Kidney epithelial cell (primary cell): ENCODE measurements at regions not wholly inside any gene's neighbourhood (a gene's known extent, or its start where the extent isn't known, plus 50 kb on each side); places are given as distances from the start of the nearest gene placed in this dataset.
"Not testable (repeated sequence)": the region's sequence is repeated elsewhere in the genome, so short reads cannot be mapped to it uniquely, and the experiment has no call there.

Experiments
- DNase-seq: peaks from one replicate; pipeline ENCODE4 v3.0.0-alpha.2; 2010; ENCODE audit warnings: low read depth
- H3K27me3 ChIP-seq: 2 replicates; pipeline ENCODE4 v1.6.0; 2011; ENCODE audit warnings: low read length; ENCODE audit not compliant: control insufficient read depth, insufficient read depth
- H3K36me3 ChIP-seq: 2 replicates; pipeline ENCODE4 v1.5.1; 2011; ENCODE audit warnings: low read length; ENCODE audit not compliant: control insufficient read depth, insufficient read depth
- H3K4me3 ChIP-seq: 2 replicates; pipeline ENCODE4 v1.5.1; 2011; ENCODE audit warnings: low read depth, mild to moderate bottlenecking, control low read depth, low read length
- CTCF ChIP-seq: IDR thresholded peaks from 2 replicates; pipeline ENCODE4 v1.5.1; 2011; ENCODE audit warnings: mild to moderate bottlenecking, moderate library complexity, low read length, control low read depth, inconsistent platforms; ENCODE audit not compliant: insufficient read depth, poor library complexity, severe bottlenecking

GRCh38 chr15:92800013-92800412, 100.1 kb upstream of the CHD2 start:
- no peaks in the 10 kb centered on the region for H3K27me3 ChIP-seq
- H3K36me3 ChIP-seq = no peaks in the 10 kb centered on the region
- DNase-seq = no peak
- no peak for TF ChIP-seq CTCF
- H3K4me3 ChIP-seq = no peak overlapping the region

- not testable (repeated sequence) for H3K27me3 ChIP-seq, H3K4me3 ChIP-seq, H3K36me3 ChIP-seq, DNase-seq
Observed at GRCh38 chr15:92800416-92801055, 99.6 kb upstream of the CHD2 start.

DNA sequence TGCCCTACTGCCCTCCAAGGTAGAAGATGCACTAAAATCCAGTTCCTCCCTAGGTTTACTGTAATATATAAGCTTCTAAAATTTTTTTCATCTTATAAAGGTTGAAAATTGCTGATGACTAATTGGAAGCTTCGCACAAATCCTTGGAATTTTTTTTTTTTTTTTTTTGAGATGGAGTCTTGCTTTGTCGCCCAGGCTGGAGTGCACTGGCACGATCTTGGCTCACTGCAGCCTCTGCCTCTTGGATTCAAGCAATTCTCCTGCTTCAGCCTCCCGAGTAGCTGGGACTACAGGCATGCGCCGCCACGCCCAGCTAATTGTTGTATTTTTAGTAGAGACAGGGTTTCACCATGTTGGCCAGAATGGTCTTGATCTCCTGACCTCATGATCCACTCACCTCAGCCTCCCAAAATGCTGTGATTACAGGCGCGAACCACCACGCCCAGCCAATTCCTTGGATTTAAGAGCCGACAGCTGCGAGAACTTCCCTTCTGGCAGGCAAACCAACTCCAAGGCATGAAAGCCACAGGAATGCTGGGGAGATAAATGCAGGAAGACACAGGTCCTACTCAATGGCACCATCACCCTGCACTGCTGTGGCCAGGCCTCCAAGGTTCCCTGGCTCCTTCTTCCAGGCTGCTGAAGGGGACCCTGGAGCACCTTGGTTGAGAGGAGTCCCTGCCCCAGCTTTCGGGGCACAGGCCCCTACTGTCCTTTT, 98.9 kb upstream of the CHD2 start:
- not testable (repeated sequence) for H3K27me3 ChIP-seq, DNase-seq, H3K36me3 ChIP-seq, H3K4me3 ChIP-seq

DNA sequence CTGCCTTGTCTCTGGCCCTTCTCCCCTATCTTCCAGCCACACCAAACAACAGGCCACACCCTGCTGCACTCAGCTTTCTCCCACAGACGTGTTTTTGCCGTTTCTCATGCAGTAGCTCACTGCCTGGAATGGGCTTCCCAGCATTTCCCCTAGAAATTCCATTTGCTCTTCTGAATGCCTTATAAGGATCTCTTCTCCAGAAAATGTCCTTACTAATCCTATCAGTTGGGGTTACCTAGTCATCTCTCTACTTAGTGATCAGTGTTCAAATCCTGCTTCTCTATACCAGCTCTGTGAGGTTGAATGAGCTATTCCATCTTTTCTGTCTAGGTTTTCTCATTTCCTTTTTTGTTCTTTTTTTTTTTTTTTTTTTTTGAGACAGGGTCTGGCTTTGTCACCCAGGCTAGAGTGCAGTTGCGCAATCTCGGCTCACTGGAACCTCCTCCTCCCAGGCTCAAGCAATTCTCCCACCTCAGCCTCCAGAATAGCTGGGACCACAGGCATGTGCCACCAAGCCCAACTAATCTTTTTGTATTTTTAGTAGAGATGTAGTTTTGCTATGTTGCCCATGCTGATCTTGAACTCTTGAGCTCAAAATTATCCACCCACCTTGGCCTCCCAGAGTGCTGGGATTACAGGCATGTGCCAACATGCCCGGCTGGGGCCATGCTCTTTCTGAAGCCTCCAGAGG, 98.2 kb upstream of the CHD2 start:
- no peak for TF ChIP-seq CTCF
- H3K36me3 ChIP-seq = no peaks in the 10 kb centered on the region
- no peak for DNase-seq
- H3K4me3 ChIP-seq = no peak overlapping the region
- no peaks in the 10 kb centered on the region for H3K27me3 ChIP-seq

- no peak for TF ChIP-seq CTCF
- H3K36me3 ChIP-seq = no peaks in the 10 kb centered on the region
- H3K4me3 ChIP-seq = no peak overlapping the region
- no peak for DNase-seq
- no peaks in the 10 kb centered on the region for H3K27me3 ChIP-seq
Observed at GRCh38 chr15:92803536-92803851, 96.6 kb upstream of the CHD2 start.

- H3K36me3 ChIP-seq = no peaks in the 10 kb centered on the region
- no peak for TF ChIP-seq CTCF
- no peak overlapping the region for H3K4me3 ChIP-seq
- peak; percentile 100 for DNase-seq
- H3K27me3 ChIP-seq = no peaks in the 10 kb centered on the region
Observed at GRCh38 chr15:92803852-92804609, 96.1 kb upstream of the CHD2 start.

DNA sequence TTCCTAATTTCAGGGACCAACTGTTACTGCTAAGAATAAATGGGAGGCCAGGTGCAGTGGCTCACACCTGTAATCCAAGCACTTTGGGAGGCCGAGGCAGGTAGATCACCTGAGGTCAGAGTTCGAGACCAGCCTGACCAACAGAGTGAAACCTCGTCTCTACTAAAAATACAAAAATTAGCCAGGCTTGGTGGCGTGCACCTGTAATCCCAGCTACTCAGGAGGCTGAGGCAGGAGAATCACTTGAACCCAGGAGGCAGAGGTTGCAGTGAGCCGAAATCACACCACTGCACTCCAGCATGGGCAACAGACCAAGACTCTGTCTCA, 95.6 kb upstream of the CHD2 start:
- not testable (repeated sequence) for H3K36me3 ChIP-seq, DNase-seq, H3K4me3 ChIP-seq, H3K27me3 ChIP-seq
